H7 (cell line): ENCODE measurements at regions not wholly inside any gene's neighbourhood (a gene's known extent, or its start where the extent isn't known, plus 50 kb on each side); places are given as distances from the start of the nearest gene placed in this dataset.
"Not testable (repeated sequence)": the region's sequence is repeated elsewhere in the genome, so short reads cannot be mapped to it uniquely, and the experiment has no call there.

ENCODE experiments used
- DNase-seq: peaks from one replicate; pipeline ENCODE4 v3.0.0; 2012
- H3K27me3 ChIP-seq: 2 replicates; pipeline ENCODE4 v1.6.0; 2011; ENCODE audit warnings: mild to moderate bottlenecking, low read length; ENCODE audit not compliant: control insufficient read depth, insufficient read depth
- H3K36me3 ChIP-seq: replicated peaks from 2 replicates; pipeline ENCODE4 v1.5.1; 2011; ENCODE audit warnings: low read length; ENCODE audit not compliant: control insufficient read depth, insufficient read depth
- H3K4me3 ChIP-seq: 2 replicates; pipeline ENCODE4 v1.5.1; 2011; ENCODE audit warnings: low read depth, mild to moderate bottlenecking, control low read depth, low read length, moderate library complexity; ENCODE audit not compliant: insufficient read depth

DNA sequence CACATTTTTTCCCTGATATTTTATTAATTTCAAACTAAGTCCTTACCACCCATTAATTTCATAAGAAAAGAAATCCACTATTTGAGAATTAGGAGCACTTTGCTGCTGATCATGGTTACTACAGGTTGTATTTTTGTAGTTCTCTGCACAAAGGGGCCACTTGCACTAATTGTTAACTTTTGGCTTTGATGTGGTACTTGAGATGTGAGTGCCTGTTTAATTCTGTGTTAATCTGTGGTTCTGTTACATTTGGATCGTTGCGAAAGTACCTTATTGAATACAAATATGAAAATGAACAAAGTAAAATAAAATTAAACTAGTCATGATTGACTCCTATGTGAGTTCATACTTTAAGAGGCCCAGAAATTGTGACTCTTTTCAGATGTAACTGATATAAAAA, 374.9 kb upstream of the RGS6 start:
- no peak for DNase-seq
- Histone ChIP-seq H3K36me3 (no peaks in the 10 kb centered on the region), H3K4me3 (no peak overlapping the region), H3K27me3 (no peaks in the 10 kb centered on the region)

DNA sequence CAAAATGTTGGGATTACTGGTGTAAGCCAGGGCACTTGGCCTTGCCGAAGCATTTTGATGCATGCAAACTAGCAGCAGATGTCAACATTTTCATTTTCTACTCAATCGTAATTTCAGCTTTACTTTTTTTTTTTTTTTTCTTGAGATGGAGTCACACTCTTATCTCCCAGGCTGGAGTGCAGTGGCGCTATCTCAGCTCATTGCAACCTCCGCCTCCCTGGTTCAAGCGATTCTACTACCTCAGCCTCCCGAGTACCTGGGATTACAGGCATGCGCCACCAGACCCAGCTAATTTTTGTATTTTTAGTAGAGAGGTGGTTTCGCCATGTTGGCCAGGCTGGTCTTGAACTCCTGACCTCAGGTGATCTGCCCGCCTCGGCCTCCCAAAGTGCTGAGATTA, 373.3 kb upstream of the RGS6 start:
- not testable (repeated sequence) for H3K36me3 ChIP-seq, DNase-seq, H3K27me3 ChIP-seq, H3K4me3 ChIP-seq

DNA sequence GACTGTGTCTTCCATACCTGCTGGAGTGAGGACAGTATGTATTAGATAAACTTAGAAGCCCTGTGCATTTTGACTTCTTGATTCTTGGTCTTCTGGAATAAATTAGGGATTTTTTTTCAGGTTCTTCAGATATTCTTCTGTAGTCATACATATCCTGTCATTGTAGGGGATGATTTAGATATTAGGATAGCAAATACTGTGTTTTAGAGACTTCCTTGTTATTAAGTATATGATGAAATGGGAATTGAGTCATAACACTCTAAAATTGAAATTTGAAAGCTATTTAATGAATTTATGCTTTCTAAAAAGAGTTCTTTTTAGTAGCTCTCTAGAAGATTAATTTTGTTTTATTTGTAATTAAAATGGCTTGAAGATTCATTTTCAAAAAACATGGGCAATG, 371.5 kb upstream of the RGS6 start:
- H3K4me3 ChIP-seq, result no peak overlapping the region

DNA sequence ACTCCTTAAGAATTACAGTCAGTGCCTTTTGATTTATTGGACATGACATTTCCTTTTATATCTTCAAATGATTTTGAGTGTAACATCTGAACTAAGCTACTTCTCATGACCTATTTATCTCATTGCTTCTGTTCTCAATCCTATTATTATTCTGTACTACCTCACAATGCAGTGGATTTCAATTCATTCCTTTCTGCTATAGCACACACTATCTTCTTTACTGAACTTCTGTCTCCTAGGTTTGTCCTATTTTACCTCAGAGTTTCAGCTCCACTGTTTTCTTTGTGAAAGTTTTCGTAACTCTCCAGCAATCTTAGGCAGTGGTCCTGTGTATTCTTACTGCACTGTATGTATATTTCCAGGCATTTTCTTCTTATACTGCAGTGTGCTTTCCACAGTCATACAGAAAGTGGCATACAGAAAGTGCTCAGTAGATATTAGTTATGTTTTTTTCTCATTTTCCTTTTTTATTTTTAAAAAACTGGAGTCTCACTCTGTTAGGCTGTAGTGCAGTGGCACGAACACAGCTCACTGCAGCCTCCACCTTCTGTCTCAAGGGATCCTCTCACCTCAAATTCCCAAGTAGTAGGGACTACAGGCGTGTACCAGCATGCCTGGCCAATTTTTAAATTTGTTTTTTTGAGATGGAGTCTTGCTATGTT, 368.6 kb upstream of the RGS6 start:
- no peak for DNase-seq
- Histone ChIP-seq H3K4me3 (no peak overlapping the region), H3K27me3 (no peaks in the 10 kb centered on the region), H3K36me3 (no peaks in the 10 kb centered on the region)

More for the DNA sequence above, 371.5 kb upstream of the RGS6 start:
- no peak for DNase-seq
- Histone ChIP-seq H3K27me3 (no peaks in the 10 kb centered on the region), H3K36me3 (no peaks in the 10 kb centered on the region)

DNA sequence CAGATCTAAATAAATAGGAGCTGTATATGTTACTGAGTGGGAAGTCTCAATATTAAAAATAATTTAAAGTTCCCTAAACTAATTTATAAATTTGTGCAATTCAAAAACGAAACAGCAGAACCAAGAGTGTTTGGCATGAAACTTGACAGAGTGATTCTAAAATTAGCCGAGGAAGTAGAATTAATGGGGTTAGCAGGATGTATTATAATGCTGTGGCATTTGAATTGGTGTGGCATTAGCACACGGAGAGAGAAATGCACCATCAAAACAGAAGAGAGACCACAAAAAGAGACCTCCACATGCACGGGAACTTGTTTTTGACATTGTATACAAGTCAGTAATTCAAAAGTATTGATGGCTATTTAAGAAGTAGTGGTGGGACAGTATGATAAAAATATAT, 366.0 kb upstream of the RGS6 start:
- no peaks in the 10 kb centered on the region for H3K36me3 ChIP-seq
- no peak overlapping the region for H3K4me3 ChIP-seq
- H3K27me3 ChIP-seq, result no peaks in the 10 kb centered on the region
- DNase-seq, result no peak

DNA sequence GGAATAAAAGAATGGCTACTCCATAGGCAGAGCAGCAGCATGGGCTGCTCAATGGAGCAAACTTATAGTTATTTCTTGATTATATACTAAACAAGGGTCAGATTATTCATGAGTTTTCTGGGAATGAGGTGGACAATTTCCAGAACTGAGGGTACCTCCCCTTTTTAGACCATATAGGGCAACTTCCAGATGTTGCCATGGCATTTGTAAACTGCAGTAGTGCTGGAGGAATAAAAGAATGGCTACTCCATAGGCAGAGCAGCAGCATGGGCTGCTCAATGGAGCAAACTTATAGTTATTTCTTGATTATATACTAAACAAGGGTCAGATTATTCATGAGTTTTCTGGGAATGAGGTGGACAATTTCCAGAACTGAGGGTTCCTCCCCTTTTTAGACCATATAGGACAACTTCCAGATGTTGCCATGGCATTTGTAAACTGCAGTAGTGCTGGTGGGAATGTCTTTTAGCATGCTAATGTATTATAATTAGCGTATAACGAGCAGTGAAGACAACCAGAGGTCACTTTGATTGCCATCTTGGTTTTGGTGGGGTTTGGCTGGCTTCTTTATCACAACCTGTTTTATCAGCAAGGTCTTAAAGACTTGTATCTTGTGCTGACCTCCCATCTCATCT, 364.6 kb upstream of the RGS6 start:
- not testable (repeated sequence) for H3K27me3 ChIP-seq, DNase-seq, H3K4me3 ChIP-seq, H3K36me3 ChIP-seq

DNA sequence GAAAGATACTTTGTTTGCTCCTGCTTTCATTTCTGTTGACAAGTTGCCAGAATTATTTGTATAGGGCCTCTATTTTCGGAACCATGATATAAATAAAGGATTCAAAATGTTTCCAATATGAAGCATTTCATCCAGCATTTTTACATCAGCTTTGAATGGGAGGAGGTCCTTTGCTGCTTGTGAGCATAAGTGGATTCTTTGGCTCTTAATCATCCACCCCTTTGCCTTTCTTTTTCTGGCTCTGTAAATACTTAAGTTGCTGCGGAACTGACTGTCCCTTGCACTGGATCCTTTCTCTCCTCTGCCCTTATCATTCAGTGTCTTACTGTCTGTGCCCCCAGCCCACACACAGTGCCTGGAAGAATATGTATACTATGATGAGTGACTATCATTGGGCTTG, 357.3 kb upstream of the RGS6 start:
- no peak overlapping the region for H3K4me3 ChIP-seq
- DNase-seq, result no peak
- no peaks in the 10 kb centered on the region for H3K27me3 ChIP-seq
- no peaks in the 10 kb centered on the region for H3K36me3 ChIP-seq

DNA sequence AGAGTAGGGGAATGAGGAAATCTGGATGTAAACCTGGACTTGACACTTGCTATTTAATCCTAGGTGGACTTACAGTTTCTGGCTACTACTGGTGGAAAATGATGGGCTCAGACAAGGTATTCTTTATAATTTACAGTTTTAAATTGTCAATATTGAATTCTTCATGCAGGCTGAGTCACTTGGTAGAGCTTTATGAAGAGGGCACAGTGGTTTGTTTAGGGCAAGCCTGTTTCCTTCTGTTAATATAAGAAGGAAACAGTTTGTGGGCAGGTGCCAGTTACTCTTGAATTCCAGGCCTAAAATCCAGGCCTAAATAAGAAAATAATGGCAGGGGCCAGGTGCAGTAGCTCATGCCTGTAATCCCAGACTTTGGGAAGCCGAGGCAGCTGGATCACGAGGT, 355.8 kb upstream of the RGS6 start:
- DNase-seq, result no peak

DNA sequence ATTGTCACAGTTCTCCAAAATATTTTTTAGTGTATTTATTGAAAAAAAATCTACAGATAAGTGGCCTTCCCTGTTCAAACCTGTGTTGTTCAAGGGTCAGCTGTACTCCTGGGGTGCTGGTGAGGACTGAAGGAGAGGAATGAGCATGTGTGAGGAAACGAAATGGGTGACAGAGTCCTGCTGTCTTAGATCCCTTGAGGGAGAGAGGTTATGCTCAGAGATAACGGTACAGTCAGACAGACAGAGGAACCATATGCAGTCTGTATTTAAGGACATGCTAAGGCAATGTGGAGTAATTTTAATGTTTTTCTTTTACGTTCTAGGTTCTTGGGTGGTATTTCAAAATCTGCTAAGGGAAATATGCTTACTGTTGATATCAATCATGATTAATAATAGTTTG, 352.9 kb upstream of the RGS6 start:
- no peaks in the 10 kb centered on the region for H3K27me3 ChIP-seq
- no peak for DNase-seq
- no peak overlapping the region for H3K4me3 ChIP-seq
- no peaks in the 10 kb centered on the region for H3K36me3 ChIP-seq

More for the DNA sequence above, 355.8 kb upstream of the RGS6 start:
- Histone ChIP-seq H3K27me3 (no peaks in the 10 kb centered on the region), H3K36me3 (no peaks in the 10 kb centered on the region), H3K4me3 (no peak overlapping the region)

DNA sequence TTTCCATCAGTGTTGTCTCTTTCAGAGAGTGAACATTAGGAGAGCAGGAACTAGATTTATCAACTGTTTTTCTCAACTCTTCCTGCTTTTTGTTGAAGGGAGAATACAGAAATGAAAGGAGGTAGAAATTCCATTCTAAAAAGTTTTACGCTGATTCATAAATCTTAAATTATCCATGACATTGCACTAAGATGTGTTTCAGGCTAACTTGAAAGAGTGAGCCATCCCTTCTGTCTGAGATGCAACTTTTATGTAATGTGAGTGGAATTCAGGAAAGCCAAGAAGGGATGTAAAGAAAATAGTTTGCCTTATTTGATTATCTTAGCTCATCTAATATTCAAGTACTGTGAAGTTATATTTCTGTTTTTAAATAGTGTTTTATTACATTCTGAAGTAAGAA, 349.5 kb upstream of the RGS6 start:
- Histone ChIP-seq H3K27me3 (no peaks in the 10 kb centered on the region), H3K4me3 (no peak overlapping the region), H3K36me3 (no peaks in the 10 kb centered on the region)
- no peak for DNase-seq

DNA sequence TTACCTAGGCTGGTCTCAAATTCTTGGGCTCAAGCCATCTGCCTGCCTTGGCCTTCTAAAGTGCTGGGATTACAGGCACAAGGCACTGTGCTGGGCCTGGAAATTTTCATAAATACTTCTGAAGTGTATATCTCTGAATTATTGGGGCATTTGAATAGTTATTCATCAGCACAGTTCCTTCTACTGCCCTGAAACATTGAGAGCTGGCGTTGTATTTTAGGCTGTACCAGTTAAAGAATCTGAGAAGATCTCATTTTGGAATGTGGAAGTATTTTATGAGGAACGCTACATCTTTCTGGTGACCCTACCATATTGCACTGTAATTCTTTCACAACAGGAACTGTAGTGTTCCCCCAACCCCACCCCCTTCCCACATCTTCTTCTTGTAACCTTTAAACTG, 349.0 kb upstream of the RGS6 start:
- H3K36me3 ChIP-seq, result no peaks in the 10 kb centered on the region

DNA sequence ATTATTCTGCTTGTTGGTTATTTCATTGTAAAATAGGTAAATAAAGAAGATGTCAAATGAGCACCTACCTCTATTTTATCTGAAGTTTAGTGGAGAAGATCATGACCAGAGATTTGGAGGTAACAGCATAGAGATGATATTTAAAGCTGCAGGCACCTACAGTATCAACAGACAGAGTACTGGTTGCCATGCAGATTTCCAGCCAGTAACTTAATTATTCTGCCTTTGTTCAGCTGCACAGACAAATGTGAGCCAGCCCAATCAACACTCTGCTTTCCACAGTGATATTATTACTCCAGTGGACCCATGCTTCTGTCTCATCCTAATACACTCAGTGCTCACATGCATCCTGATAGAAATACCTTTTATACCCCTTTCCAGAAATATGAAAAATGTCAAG, 348.5 kb upstream of the RGS6 start:
- H3K36me3 ChIP-seq, result no peaks in the 10 kb centered on the region
- DNase-seq, result no peak
- no peak overlapping the region for H3K4me3 ChIP-seq
- no peaks in the 10 kb centered on the region for H3K27me3 ChIP-seq

More for the DNA sequence above, 349.0 kb upstream of the RGS6 start:
- H3K27me3 ChIP-seq, result no peaks in the 10 kb centered on the region
- no peak for DNase-seq
- no peak overlapping the region for H3K4me3 ChIP-seq

DNA sequence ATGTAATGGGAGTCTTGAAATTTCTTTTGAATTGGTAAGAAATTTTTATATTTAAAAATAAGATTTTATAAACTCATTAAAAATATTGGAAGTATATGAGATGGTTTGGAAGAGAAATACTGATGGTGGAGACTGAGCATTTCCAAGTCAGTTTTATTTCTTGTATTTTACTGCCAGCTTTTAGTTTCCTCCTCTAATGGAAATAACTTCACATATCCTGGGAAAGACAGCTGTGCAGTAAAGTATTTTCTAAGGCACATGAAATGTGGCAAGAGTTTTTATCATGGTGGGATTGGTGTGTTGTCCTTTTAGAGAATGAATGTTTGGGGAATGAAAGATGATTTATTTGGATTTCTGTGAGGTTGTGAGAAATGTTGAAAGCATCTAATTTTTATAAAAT, 346.9 kb upstream of the RGS6 start:
- H3K27me3 ChIP-seq, result no peaks in the 10 kb centered on the region
- H3K36me3 ChIP-seq, result no peaks in the 10 kb centered on the region
- H3K4me3 ChIP-seq, result no peak overlapping the region
- no peak for DNase-seq

DNA sequence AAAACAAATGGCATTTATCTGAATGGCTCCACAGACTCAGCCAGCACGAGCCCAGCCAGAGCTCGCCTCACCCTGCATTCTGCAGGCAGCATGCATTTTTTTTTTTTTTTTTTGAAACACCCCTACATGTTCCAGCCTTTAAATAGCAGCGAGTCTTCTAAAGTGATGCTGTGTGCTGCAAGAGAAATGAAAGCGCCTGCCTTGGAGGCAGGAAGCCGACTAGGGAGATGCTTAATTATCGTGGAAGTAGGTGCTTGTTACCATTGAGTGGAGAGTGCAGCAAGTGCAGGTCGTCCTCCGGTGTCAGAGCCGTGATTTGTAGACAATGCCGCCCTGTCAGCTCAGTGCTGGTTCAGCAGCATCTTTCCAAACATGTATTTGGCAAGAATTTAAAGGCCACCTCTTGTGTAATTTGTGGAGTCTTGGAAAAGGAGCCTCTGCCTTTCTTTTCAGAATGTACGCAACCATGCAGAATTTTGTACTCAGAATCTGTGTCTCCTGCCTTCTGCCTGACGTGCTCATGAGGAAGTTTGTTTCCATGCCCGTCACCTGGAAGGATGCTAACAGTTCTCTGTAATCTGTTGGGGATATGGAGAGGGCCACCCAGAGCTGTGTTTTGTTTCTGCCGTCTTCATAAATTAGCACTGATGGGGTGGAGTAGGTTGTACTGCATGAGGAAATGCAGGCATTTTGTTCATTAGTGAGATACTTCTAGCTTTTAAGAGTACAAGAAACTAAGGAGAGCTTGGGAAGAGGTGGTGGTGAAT, 345.9 kb upstream of the RGS6 start:
- no peak overlapping the region for H3K4me3 ChIP-seq
- no peaks in the 10 kb centered on the region for H3K27me3 ChIP-seq
- no peaks in the 10 kb centered on the region for H3K36me3 ChIP-seq
- no peak for DNase-seq

DNA sequence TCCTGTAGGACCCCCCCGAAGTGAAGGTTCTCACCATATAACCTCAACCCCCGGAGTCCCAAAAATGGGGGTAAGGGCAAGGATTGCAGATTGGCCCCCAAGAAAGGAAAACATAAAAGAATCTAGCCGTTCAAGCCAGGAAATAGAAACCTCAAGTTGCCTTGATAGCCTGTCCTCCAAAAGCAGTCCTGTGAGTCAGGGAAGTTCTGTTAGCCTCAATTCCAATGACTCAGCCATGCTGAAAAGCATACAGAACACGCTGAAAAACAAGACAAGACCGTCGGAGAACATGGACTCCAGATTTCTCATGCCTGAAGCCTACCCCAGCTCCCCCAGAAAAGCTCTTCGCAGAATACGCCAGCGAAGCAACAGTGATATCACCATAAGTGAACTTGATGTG, 344.2 kb upstream of the RGS6 start:
- no peaks in the 10 kb centered on the region for H3K36me3 ChIP-seq
- H3K27me3 ChIP-seq, result no peaks in the 10 kb centered on the region
- no peak for DNase-seq
- no peak overlapping the region for H3K4me3 ChIP-seq
